Endodermal cell (in vitro differentiated cells): ENCODE measurements at regions not wholly inside any gene's neighbourhood (a gene's known extent, or its start where the extent isn't known, plus 50 kb on each side); places are given as distances from the start of the nearest gene placed in this dataset.

Experiments used
- DNase-seq: peaks from one replicate; pipeline ENCODE4 v3.0.0-alpha.2; 2017
- H3K27ac ChIP-seq: 2 replicates; pipeline ENCODE4 v1.5.1; 2013; ENCODE audit warnings: mild to moderate bottlenecking, low read depth, low read length, moderate library complexity
- H3K27me3 ChIP-seq: 2 replicates; pipeline ENCODE4 v1.6.1; 2013; ENCODE audit warnings: mild to moderate bottlenecking, low read length, moderate library complexity; ENCODE audit not compliant: insufficient read depth, control insufficient read depth, poor library complexity, severe bottlenecking
- H3K36me3 ChIP-seq: 2 replicates; pipeline ENCODE4 v1.7.0; 2013; ENCODE audit warnings: mild to moderate bottlenecking, low read length, moderate library complexity; ENCODE audit not compliant: control insufficient read depth, insufficient read depth
- H3K4me1 ChIP-seq: one replicate; pipeline ENCODE4 v1.7.0; 2013; ENCODE audit warnings: low read length; ENCODE audit not compliant: control insufficient read depth, insufficient read depth
- H3K4me3 ChIP-seq: 2 replicates; pipeline ENCODE4 v1.5.1; 2013; ENCODE audit warnings: mild to moderate bottlenecking, low read length, moderate library complexity
- H3K9ac ChIP-seq: 2 replicates; pipeline ENCODE4 v1.6.1; 2013; ENCODE audit warnings: mild to moderate bottlenecking, low read length, moderate library complexity; ENCODE audit not compliant: poor library complexity, severe bottlenecking; ENCODE audit errors: extremely low read depth
- H3K9me3 ChIP-seq: 2 replicates; pipeline ENCODE4 v1.6.1; 2013; ENCODE audit warnings: mild to moderate bottlenecking, low read length, moderate library complexity; ENCODE audit not compliant: control insufficient read depth
- H3K27ac Mint-ChIP-seq: 2 replicates; pipeline ENCODE4 v1.8.0; 2020; ENCODE audit warnings: mixed read lengths
- H3K27me3 Mint-ChIP-seq: 2 replicates; pipeline ENCODE4 v1.8.0; 2021; ENCODE audit warnings: mild to moderate bottlenecking, mixed read lengths; ENCODE audit not compliant: insufficient read depth
- H3K36me3 Mint-ChIP-seq: 2 replicates; pipeline ENCODE4 v1.8.0; 2020; ENCODE audit warnings: low read depth, mixed read lengths
- H3K4me1 Mint-ChIP-seq: 2 replicates; pipeline ENCODE4 v1.8.0; 2020; ENCODE audit warnings: mixed read lengths
- H3K4me3 Mint-ChIP-seq: 2 replicates; pipeline ENCODE4 v1.8.0; 2020; ENCODE audit warnings: mild to moderate bottlenecking, moderate library complexity, mixed read lengths
- H3K9me3 Mint-ChIP-seq: 2 replicates; pipeline ENCODE4 v1.8.0; 2020; ENCODE audit warnings: mild to moderate bottlenecking, mixed read lengths
- CTCF ChIP-seq: fragments of 200-600 bp; sonication (generic); conservative IDR thresholded peaks from 2 replicates; pipeline ENCODE4 v1.5.0; 2021; ENCODE audit warnings: antibody characterized with exemption, mild to moderate bottlenecking
- WGBS, 2 experiments: methylation state at CpG; one replicate each; pipeline versions ENCODE4 v1.1.5 to v1.1.7; 2013; ENCODE audit warnings: missing lambda C conversion rate in 2 of 2, mixed read lengths in 1 of 2; ENCODE audit not compliant: insufficient coverage in 1 of 2, insufficient read length in 1 of 2; 5-methylcytosine and 5-hydroxymethylcytosine counted together

GRCh38 chr5:124459984-124460383 lies 286.5 kb downstream of the ZNF608 start:
- no peak overlapping the region for H3K4me3 ChIP-seq
- no peak overlapping the region for H3K4me3 Mint-ChIP-seq
- no peak overlapping the region for H3K9ac ChIP-seq
- H3K4me1 Mint-ChIP-seq = peaks cover 20% of the 10 kb centered on the region
- no peak for TF ChIP-seq CTCF
- H3K27me3 ChIP-seq = no peaks in the 10 kb centered on the region
- peaks cover 28% of the 10 kb centered on the region for H3K9me3 ChIP-seq
- no peaks in the 10 kb centered on the region for H3K36me3 ChIP-seq
- WGBS, 2 experiments = 93 to 95% methylated on average over 5 to 6 of the region's 6 CpGs
- H3K4me1 ChIP-seq = no peaks in the 10 kb centered on the region
- H3K27ac Mint-ChIP-seq = no peak overlapping the region
- H3K9me3 Mint-ChIP-seq = peaks cover 12% of the 10 kb centered on the region
- peaks cover 17% of the 10 kb centered on the region for H3K36me3 Mint-ChIP-seq
- DNase-seq = no peak
- no peak overlapping the region for H3K27ac ChIP-seq
- no peaks in the 10 kb centered on the region for H3K27me3 Mint-ChIP-seq

GRCh38 chr5:124457901-124458300 lies 288.5 kb downstream of the ZNF608 start:
- H3K9ac ChIP-seq = no peak overlapping the region
- H3K27me3 ChIP-seq = no peaks in the 10 kb centered on the region
- no peak overlapping the region for H3K4me3 Mint-ChIP-seq
- H3K36me3 Mint-ChIP-seq = peaks cover 12% of the 10 kb centered on the region
- no peak overlapping the region for H3K4me3 ChIP-seq
- no peak overlapping the region for H3K27ac ChIP-seq
- 91% methylated on average over 1 of the region's 1 CpG; no CpG with 5 or more reads in 1 of the 2 experiments for WGBS, 2 experiments
- no peak for DNase-seq
- H3K27me3 Mint-ChIP-seq = no peaks in the 10 kb centered on the region
- H3K36me3 ChIP-seq = no peaks in the 10 kb centered on the region
- TF ChIP-seq CTCF = no peak
- H3K9me3 Mint-ChIP-seq = peaks cover 12% of the 10 kb centered on the region
- peaks cover 14% of the 10 kb centered on the region for H3K9me3 ChIP-seq
- H3K4me1 ChIP-seq = no peaks in the 10 kb centered on the region
- no peak overlapping the region for H3K27ac Mint-ChIP-seq
- H3K4me1 Mint-ChIP-seq = peaks cover 21% of the 10 kb centered on the region

DNA sequence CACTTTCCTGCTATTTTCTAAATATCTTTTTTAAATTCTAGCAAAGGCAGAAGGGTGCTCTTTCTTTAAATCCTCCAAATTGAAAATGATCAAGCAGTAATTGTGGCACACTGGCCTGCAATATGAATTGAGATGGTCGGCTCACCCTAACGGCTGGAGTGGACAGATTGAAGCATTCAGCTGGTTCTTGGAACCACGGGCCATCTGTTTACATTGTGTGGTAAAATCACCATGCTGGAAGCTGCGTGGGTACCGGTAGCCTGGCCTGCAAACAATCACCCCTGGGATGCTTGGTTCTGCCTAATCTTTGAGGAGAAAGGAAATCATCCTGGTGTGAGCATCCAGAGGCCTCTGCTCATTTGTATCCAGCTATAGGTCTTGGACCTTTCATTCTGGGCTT lies 289.3 kb downstream of the ZNF608 start:
- Mint-ChIP-seq H3K27ac (no peak overlapping the region), H3K36me3 (peaks cover 12% of the 10 kb centered on the region), H3K27me3 (no peaks in the 10 kb centered on the region), H3K4me3 (no peak overlapping the region), H3K9me3 (peaks cover 12% of the 10 kb centered on the region), H3K4me1 (peaks cover 18% of the 10 kb centered on the region)
- H3K9me3 ChIP-seq = peaks cover 14% of the 10 kb centered on the region
- no peaks in the 10 kb centered on the region for H3K4me1 ChIP-seq
- H3K9ac ChIP-seq = no peak overlapping the region
- no peak for DNase-seq
- H3K36me3 ChIP-seq = no peaks in the 10 kb centered on the region
- H3K27me3 ChIP-seq = no peaks in the 10 kb centered on the region
- TF ChIP-seq CTCF = no peak
- H3K27ac ChIP-seq = peak overlapping the region; percentile 22
- no peak overlapping the region for H3K4me3 ChIP-seq
- 87 to 91% methylated on average over 5 of the region's 5 CpGs for WGBS, 2 experiments
